Endothelial cell of umbilical vein (primary cell): ENCODE measurements at regions not wholly inside any gene's neighbourhood (a gene's known extent, or its start where the extent isn't known, plus 50 kb on each side); places are given as distances from the start of the nearest gene placed in this dataset.

ENCODE experiments used
- BruUV-seq: library from RNA; stranded (reverse); fragments of 400-500 nt; replicated peaks from 2 replicates; lab custom pipeline; 2021; lab: Mats Ljungman, UMichigan
- CTCF ChIA-PET: fragments of 300-600, 350-600 bp; sonication (Branson Sonifier 250); formaldehyde crosslinking; loops from one replicate; lab custom pipeline; 2021; ENCODE audit warnings: antibody characterized with exemption, inconsistent platforms; lab: Charles Lee
- POLR2A ChIA-PET: fragments of 300-600, 350-600 bp; sonication (Branson Sonifier 250); formaldehyde crosslinking; loops from one replicate; lab custom pipeline; 2021; ENCODE audit warnings: antibody characterized with exemption, inconsistent platforms; lab: Charles Lee
- DNase-seq: peaks from one replicate; pipeline ENCODE4 v3.0.0-alpha.2; 2011; ENCODE audit warnings: low read depth, low spot score
- FAIRE-seq: peaks from 2 replicates; lab custom pipeline; 2011; peaks lifted over from hg19 to GRCh38; lab: Jason Lieb, UNC
- H2AFZ ChIP-seq: 2 replicates; pipeline ENCODE4 v1.6.0; 2012; ENCODE audit warnings: low read depth, low read length, control low read depth, inconsistent platforms
- H3K27ac ChIP-seq: 2 replicates; pipeline ENCODE4 v1.5.1; 2011; ENCODE audit warnings: low read depth, mild to moderate bottlenecking, control low read depth, low read length, moderate library complexity; ENCODE audit not compliant: insufficient read depth
- H3K27me3 ChIP-seq, 2 experiments: 2 replicates each; pipeline versions ENCODE4 v1.6.0 to v1.6.1; 2011; ENCODE audit warnings: low read length in 2 of 2, mixed read lengths in 1 of 2; ENCODE audit not compliant: control insufficient read depth in 2 of 2, insufficient read depth in 2 of 2
- H3K36me3 ChIP-seq, 2 experiments: 2 replicates in 1 of 2; 3 replicates in 1 of 2; pipeline ENCODE4 v1.5.1; 2011; ENCODE audit warnings: low read length in 2 of 2, mild to moderate bottlenecking in 1 of 2, moderate library complexity in 1 of 2; ENCODE audit not compliant: control insufficient read depth in 2 of 2, insufficient read depth in 2 of 2; ENCODE audit errors: extremely low read depth in 1 of 2
- H3K4me1 ChIP-seq: 3 replicates; pipeline ENCODE4 v1.5.1; 2011; ENCODE audit warnings: mild to moderate bottlenecking, low read length; ENCODE audit not compliant: control insufficient read depth, insufficient read depth; ENCODE audit errors: extremely low read depth
- H3K4me2 ChIP-seq: 2 replicates; pipeline ENCODE4 v1.6.1; 2011; ENCODE audit warnings: low read length, control low read depth, mixed read lengths; ENCODE audit not compliant: insufficient read depth
- H3K4me3 ChIP-seq, 3 experiments: fragments of 200-600 bp in 1 of 3; sonication (generic), shearing (Covaris generic) in 1 of 3; replicated peaks in 1 of 3; 2 replicates each; pipeline ENCODE4 v1.5.1; 2011 to 2016; ENCODE audit warnings: control low read depth in 3 of 3, low read length in 3 of 3, mild to moderate bottlenecking in 2 of 3, inconsistent platforms in 1 of 3, low read depth in 1 of 3, moderate library complexity in 1 of 3; ENCODE audit not compliant: insufficient read depth in 1 of 3
- H3K79me2 ChIP-seq: 2 replicates; pipeline ENCODE4 v1.6.0; 2012; ENCODE audit warnings: low read length, inconsistent platforms; ENCODE audit not compliant: control insufficient read depth, insufficient read depth
- H3K9ac ChIP-seq: replicated peaks from 2 replicates; pipeline ENCODE3; 2011; ENCODE audit warnings: low read length, control low read depth; ENCODE audit not compliant: insufficient read depth; ENCODE audit errors: extremely low read depth
- H3K9me1 ChIP-seq: replicated peaks from 3 replicates; pipeline ENCODE4 v1.6.0; 2011; ENCODE audit warnings: mild to moderate bottlenecking, low read length; ENCODE audit not compliant: control insufficient read depth, insufficient read depth; ENCODE audit errors: extremely low read depth
- H3K9me3 ChIP-seq: replicated peaks from 2 replicates; pipeline ENCODE4 v1.5.1; 2012; ENCODE audit warnings: low read length, inconsistent platforms; ENCODE audit not compliant: control insufficient read depth, insufficient read depth
- H4K20me1 ChIP-seq: replicated peaks from 2 replicates; pipeline ENCODE3; 2011; ENCODE audit warnings: mild to moderate bottlenecking, low read length; ENCODE audit not compliant: control insufficient read depth, insufficient read depth; ENCODE audit errors: extremely low read depth
- CTCF ChIP-seq, 2 donors: IDR thresholded peaks; 1 replicate in 1 of 2; 2 replicates in 1 of 2; pipeline ENCODE4 v1.5.1; 2011; ENCODE audit warnings: low read length in 2 of 2, mild to moderate bottlenecking in 2 of 2, moderate library complexity in 2 of 2, control low read depth in 1 of 2, inconsistent platforms in 1 of 2, low read depth in 1 of 2; ENCODE audit not compliant: insufficient read depth in 1 of 2; ENCODE audit errors: extremely low read depth in 1 of 2
- EZH2 ChIP-seq: IDR thresholded peaks from 2 replicates; pipeline ENCODE4 v1.6.1; 2012; ENCODE audit warnings: borderline replicate concordance, low read depth, mild to moderate bottlenecking, moderate library complexity, low read length, inconsistent platforms; ENCODE audit not compliant: severe bottlenecking
- FOS ChIP-seq: IDR thresholded peaks from 2 replicates; pipeline ENCODE4 v1.6.1; 2011; ENCODE audit warnings: mild to moderate bottlenecking, low read length, moderate library complexity, borderline replicate concordance; ENCODE audit not compliant: insufficient read depth
- GATA2 ChIP-seq: IDR thresholded peaks from 2 replicates; pipeline ENCODE4 v1.7.0; 2011; ENCODE audit warnings: low read depth, mild to moderate bottlenecking, moderate library complexity, mixed read lengths, low read length; ENCODE audit not compliant: insufficient read length, insufficient read depth
- JUN ChIP-seq: IDR thresholded peaks from 2 replicates; pipeline ENCODE4 v1.6.1; 2011; ENCODE audit warnings: borderline replicate concordance, low read depth; ENCODE audit not compliant: insufficient read length, insufficient read depth
- MAX ChIP-seq: IDR thresholded peaks from 2 replicates; pipeline ENCODE4 v1.6.1; 2011; ENCODE audit not compliant: insufficient read depth, insufficient read length
- MYC ChIP-seq: IDR thresholded peaks from one replicate; pipeline ENCODE4 v1.6.1; 2011; ENCODE audit warnings: mild to moderate bottlenecking, low read depth, low read length
- POLR2A ChIP-seq: IDR thresholded peaks from 2 replicates; pipeline ENCODE4 v1.6.1; 2012; ENCODE audit warnings: low read depth, mild to moderate bottlenecking, control low read depth, low read length
- POLR2AphosphoS5 ChIP-seq: IDR thresholded peaks from 2 replicates; pipeline ENCODE4 v1.6.1; 2012; ENCODE audit warnings: low read depth, mild to moderate bottlenecking, control low read depth, low read length, moderate library complexity; ENCODE audit not compliant: insufficient read depth
- dilution Hi-C: fragments of 300-500 bp; cut with MboI; formaldehyde crosslinking; loops from one replicate; pipeline ENCODE4 v1.15.0; 2019; ENCODE audit warnings: low sequenced_read_pairs; ENCODE audit not compliant: extremely low pct_ligation_motif_present
- intact Hi-C: fragments of 100-400 bp; cut with micrococcal nuclease; formaldehyde crosslinking; loops from one replicate; pipeline ENCODE4 v1.10.0; 2022

- Histone ChIP-seq H3K4me3 (no peak overlapping the region), H2AFZ (no peak overlapping the region), H3K27ac (no peak overlapping the region), H3K27me3 (no peaks in the 10 kb centered on the region), H3K9ac (no peak overlapping the region), H3K79me2 (no peaks in the 10 kb centered on the region), H4K20me1 (no peaks in the 10 kb centered on the region), H3K9me3 (no peaks in the 10 kb centered on the region), H3K9me1 (no peaks in the 10 kb centered on the region), H3K4me1 (peaks cover 27% of the 10 kb centered on the region), H3K36me3 (no peaks in the 10 kb centered on the region), H3K4me2 (no peak overlapping the region)
- intact Hi-C loops = no loop called here
- FAIRE-seq (peak; percentile 65), DNase-seq (peak; percentile 58)
- POLR2A ChIA-PET = interaction anchor here (0.6 to 1.0 kb wide), 2 partner anchors 170 to 178 kb away, joined by 3 read pairs; no protein-coding TSS in a partner anchor
- CTCF ChIA-PET = interaction anchor here (1.0 kb wide), 1 partner anchor 24 kb away, joined by 3 read pairs; no protein-coding TSS in a partner anchor
- TF ChIP-seq POLR2AphosphoS5 (no peak), FOS (no peak), POLR2A (no peak), CTCF (IDR thresholded peaks at IDR 0.05; ENCODE audit: extremely low read depth in 1 of 2, insufficient read depth in 1 of 2, low read depth in 1 of 2, low read length in 2 of 2) (no peak), MYC (no peak), MAX (no peak), GATA2 (no peak), EZH2 (no peak), JUN (no peak)
- no TSS peak for BruUV-seq
- dilution Hi-C loops = no loop called here
Measured at GRCh38 chr6:11409371-11409770, 128.2 kb upstream of the TMEM170B start.
